HG03442 (cell line): ENCODE measurements at regions not wholly inside any gene's neighbourhood (a gene's known extent, or its start where the extent isn't known, plus 50 kb on each side); places are given as distances from the start of the nearest gene placed in this dataset.

Experiments used
- ATAC-seq: cut with Tn5 transposase; IDR thresholded peaks from one replicate; pipeline ENCODE4 v1.9.1; 2021; ENCODE audit warnings: mild to moderate bottlenecking, moderate library complexity; ENCODE audit not compliant: unreplicated experiment

DNA sequence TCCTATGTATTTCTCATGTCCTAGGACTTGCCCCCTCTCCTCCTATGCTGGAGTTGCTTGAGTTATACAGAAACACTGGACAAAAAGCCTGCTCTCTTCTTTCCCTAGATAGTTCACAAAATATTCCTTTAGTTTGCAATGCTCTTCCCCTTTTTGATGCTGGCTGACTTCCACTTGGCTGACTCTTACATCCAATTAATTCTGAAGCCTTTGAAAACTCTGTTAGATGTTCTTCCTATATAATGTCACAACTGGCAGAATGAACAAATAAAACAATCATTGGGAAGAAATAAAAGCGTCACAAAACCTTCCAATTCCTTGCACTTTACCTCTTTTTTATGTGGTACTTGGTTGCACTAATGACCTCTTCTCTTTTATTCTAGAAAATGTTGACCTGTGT is 253.8 kb upstream of the CITED2 start:
- ATAC-seq, result no peak

DNA sequence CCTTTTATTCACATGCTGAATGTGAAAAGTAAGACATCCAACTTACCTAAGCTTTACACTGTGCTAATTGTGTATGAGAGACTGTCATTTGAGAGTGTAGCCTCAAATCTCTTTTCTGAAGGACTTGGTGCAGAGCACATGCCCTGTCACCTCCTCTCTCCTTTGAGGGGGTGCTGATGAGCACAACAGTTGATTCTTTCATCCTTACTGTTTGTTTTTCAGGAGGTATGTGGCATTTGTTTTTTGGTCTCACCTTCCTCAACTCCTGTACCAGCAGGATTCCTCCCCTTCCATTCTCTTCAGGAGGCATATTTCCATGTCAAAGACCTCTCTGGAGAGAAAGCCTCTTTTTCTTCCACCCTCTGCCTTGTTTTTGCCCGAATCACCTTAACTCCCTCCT is 252.6 kb upstream of the CITED2 start:
- no peak for ATAC-seq

DNA sequence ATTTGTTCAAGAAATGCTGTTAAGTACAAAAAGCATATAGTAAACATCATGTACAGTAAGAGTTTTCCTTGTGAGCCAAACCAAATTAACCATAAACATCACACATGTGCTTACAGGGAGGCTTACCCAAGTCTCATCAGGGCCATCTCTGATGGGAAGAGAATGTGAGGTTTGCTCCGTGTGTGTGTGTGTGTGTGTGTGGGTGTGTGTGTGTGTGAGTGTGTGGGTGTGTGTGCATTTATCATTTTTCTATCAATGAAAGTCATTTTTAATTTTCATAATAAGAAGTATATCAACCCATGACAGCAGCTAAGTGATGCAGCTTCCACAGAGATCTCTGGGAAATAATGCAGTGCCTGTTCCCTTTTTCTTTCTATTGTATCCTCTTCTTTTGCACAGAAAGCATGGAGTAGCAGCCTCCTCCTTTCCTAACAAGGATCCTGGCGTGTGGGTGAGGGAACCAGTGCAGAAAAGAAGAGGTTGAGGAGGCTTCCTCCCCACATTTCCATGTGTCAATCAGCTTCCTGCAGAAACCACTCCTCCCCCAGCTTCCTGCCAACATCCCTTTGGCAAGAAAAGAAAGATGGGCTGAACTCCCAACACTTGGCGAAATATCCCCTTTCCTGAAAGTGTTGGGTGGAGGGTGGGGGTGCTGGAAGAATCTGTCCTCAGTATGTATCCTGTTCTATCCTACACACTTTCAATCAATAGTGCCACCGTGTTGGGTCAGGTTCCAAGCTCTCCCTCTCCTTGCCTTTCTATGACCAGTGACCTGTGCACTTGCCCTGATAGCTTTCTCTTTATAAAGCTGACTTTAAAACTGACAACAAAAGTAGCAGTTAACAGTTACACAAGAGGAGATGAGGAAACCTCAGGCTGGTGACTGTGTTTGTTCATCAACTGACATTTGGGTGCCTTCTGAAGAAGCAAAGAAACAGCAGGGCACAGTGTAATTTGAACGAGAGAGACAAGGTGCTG is 251.8 kb upstream of the CITED2 start:
- ATAC-seq, result no peak

DNA sequence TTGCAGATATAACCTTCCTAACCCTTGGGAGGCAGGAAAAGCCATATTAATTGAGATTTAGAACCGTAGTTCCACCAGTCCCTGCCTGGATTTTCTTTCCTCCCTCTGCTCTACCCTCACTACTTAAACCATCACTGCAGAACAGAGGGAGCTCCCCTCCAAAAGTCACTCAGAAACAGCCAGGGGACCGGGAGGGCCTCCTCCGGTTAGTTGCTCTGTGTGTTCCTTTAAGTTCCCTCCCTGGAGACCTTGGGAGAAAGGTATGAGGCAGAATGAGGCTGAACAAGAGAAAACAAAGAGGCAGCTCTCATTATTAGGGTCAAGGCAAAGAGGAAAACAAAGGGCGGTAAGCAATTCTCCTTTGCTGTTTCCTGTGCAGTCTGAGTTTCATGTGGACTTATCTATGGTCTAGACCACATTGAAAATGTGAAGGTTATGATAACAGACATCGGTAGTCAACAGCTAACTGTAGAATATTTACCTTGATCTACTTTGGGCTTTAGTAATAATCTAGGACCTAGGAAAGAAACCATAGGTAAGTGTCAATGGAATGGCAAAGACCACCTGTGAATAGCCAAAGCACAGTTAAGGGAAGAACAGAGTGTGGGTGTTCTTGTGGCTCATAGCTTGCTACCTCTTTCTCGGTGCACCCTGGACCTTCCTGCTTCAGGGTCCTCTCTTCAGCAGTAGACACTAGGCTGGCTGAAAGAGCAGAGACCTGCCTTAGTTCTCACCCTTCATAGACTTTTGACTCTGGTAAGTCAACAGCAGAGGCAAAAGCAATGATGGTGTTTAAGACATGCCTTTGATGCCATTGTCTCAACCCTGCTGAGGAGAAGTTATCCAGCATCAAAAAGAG is 250.9 kb upstream of the CITED2 start:
- ATAC-seq, result no peak

DNA sequence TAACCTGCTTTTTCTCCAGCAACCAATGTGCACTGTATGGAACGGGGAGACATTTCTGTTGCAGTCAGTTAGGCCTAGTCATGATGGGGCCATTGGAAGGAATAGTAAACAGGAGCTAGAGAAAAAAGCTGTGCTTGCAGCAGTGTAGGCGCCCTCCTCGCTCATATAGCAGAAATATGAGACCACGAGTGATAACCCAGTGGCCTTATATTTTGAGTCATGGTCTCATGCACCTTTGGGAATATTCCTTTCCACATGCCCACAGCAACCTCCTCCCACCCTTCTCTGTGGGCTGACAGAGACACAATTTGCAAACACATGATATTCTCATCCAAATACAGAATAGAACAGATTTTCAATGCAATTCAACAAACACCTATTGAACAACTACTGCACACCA is 248.9 kb upstream of the CITED2 start:
- ATAC-seq, result no peak

DNA sequence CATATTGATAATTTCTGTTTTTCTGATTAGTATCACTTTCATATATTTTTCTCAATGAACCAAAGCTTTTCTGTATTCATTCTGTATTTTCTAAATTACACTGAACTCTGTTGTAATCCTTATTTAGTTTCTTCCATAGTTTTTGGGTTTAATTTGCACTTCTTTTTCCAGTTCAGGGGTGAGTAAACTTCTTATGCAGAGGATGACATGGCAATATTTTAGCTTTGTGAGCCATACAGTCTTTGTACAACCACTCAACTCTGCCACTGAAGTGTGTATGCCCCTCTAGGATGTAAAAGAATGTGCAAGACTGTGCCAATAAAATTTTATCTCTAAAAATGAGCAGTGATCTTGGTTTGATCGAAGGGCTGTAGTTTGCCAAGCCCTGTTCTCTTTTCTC is 239.0 kb upstream of the CITED2 start:
- ATAC-seq, result no peak

DNA sequence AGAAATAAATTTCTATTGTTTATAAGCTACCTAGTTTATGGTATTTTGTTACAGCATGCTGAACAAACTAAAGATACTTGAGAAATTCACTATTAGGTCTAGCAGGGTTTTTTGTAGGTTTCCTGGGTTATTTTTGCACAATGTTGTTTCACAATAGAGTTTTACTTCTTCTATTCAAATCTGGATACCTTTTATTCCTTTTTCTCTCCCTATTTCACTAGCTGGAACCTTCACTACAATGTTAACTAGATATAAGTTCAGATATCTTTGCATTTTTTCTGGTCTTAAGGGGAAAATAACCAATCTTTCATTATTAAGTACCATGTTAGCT is 237.7 kb upstream of the CITED2 start:
- ATAC-seq, result no peak

DNA sequence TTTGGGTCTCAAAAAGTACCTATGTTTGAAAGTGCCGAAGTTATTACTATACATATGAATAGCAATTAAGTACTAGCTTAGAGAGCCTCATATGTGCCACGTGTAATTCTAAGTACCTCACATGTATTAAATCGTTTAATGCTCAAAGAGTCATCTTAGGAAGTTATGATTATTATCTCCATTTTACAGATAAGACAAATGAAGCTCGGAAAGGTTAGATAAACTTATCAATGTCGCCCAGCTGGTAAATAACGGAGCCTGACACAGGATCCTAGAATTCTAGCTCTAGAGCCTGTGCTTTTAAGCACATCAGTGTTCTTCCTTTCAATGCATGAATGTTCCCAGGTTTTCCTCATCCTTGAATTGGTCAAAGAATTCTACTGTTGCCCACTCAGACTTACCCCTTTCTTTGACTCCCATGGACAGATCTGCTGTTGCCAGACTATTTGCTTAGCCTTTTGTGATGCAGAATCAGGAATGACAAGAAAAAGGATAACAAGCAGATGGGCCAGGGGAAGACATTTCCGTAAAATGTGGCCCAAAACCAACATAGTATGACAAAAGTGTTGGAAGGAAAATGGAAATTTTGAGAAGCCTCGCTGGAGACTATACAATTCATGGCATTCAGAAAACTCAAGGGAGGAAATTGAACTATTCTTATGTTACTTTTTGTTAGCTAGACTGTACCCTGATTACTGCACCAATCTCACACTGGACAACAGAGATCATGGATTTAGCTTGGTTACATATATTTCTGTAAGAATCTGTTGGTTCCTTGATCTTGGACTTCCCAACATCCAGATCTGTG is 237.1 kb upstream of the CITED2 start:
- ATAC-seq, result no peak

DNA sequence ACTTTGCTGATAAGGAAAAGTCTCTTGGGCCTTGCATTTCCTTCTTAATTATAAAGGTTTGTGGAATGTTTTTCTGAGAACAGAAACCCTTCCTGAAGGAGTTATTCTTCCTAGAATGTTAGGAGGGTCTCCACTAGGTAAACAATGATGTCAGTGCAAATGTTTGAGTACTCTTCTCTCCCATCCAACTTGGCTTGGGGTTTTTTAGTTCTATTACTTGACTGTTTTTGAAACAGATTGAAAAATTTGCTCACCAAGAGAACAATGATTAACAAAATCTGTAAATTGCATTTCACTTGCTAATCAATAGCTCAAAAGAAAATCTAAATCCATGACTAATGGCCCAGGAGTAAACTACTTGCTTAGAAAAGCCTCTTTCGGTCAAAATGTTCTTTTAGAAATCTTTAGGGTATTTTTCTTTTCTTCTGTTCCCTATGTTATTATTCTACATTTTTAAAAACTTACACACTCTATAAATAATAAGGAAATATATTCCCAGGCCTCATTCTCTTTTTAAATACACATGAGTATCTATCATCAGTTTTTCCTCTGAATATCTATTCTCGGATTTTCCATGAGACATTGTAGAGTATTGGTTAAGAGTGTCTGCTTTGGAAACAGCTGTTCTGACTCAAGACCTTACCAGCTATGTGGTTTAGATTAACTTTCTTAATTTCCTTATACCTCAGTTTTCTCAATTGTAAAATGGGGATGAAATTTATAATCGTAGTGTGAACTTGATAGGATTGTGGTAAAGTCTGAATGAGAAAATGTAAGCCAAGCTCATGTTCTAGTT is 234.2 kb upstream of the CITED2 start:
- no peak for ATAC-seq

DNA sequence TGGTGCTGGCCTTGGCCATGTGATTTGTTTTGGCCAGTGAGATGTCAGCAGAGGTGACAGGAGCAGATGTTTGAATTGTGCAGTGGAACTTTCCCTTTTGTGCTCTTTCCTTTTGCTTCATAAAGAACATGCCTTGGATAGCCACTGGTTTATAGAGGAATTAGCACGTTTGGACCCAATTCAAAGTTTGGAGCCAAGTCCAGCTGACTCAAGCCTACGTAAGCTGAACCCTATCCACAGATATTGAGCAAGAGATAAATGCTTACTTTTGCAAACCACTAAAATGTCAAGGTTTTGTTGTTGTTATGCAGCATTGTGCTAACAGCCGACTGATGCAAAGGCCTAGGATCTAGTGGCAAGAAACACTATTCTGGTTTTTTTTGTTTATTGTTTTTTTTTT is 230.9 kb upstream of the CITED2 start:
- ATAC-seq, result no peak

DNA sequence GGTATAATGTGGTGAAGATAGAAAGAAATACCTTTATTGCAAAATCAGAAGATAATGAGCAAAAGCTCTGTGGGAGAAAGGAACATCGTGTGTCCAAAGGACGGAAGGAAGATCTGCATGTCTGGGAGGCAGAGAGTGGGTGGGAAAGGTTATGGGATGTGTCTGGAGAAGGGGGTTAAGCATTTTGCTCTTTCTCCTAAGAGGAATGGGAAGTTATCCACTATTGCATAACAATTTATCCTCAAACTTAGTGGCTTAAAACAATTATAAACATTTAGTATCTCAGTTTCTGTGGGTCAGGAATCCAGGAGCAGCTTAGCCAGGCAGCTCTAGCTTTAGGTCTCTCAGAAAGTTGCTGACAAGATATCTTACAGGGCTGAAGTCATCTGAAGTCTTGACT is 229.1 kb upstream of the CITED2 start:
- no peak for ATAC-seq

DNA sequence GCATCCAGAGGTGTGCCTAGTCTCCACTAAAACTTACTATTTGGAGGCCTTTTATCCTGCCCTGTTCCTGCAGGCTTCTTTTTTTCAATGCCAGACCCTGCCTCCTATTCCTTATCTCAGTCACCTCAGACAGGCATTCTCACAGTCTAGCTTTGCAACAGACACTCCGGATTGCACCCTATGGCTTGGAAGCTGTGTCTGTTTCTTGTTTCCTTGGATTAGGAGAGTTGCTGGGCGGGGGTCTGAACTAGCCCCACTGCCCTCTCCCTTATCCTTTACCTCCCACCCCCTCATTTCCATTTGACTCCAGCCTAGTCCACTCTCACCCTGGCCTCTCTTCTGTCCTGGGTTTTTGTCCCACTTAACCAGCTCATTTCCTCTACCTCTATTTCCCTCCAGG is 228.1 kb upstream of the CITED2 start:
- no peak for ATAC-seq

DNA sequence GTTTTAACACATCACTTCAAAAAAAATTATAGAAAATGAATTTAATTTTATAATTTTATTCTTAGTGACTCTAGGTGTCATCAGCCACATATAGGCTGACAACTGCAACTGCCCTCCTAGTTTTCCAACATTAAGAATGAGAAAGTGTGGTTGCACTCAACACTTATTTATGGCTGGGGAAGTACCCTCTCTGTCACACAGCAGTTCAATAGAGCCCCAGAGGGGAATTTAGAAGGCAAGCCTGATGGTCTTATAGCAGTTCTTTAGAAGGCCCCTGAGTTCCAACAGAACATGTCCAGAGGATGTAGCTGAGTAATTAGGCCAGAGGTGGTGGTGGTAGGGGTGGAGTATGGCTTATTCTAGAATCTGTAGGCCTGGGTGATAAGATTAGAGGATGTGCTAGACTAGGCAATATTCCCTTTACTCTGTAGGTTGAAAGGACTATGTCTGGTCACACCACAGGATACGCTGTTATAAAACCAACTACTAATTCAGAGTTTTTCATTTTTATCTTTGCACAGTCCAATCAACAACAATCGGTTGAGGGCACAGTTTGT is 226.5 kb upstream of the CITED2 start:
- peak; percentile 99 for ATAC-seq

DNA sequence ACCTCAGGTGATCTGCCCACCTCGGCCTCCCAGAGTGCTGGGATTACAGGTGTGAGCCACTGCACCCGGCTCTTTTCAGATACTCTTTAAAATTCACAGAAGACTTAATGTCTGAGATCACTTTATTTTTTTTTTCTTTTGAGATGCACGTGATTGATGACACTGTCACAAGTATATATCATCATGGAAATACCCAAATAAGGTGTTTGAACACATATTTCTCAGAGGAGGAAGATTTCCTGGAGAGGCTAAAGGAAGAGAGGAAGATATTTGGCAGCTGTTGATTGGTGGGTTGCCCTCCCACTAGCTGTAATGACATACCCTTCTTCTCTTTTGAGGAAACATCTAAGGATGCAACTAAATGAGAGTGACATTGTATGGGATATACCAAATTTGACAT is 225.9 kb upstream of the CITED2 start:
- ATAC-seq, result peak; percentile 1

DNA sequence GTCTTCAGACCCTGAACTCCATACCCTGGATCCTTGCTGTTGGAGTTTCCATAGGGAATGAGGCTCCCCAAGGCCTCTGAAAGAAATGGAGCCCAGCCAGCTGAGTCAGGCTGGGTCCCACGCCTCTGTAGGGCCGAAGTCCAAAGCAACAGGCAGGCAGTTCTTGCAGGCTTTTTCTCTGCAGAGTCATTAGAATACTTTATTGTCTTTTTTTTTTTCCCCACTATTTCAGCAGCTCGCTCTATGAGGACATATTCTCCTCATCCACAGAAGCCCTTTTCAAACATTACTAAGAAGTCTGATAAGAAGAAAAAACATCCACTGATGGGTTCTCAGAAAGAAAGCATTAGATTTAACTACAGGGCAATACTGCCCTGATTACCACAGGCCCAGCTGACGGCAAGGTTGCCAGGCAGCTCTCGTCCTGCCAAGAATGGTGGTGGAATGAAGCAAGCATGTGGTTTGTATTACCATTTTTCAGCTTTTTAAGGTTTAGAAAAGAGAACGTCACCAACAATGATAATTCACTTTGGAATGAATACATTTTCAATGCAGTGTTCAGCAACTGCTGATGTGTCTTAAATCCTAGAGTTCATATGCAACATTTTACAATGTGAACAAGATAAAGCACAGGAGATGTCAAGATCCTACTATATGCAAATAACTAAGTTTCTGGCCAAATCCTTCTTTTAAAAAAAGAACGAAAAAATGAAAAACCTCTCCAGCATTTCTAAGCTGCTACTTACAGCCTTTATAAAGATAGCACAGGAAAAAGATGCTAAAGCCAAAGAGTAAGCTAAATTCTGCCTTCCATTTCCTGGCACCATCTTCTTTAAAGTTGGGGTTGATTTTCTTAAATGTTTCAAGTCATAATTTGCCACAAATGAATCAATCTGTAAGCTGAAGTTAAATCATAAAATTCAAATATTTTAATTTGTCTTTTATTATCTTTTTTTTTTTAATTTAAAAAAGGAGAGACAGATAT is 223.6 kb upstream of the CITED2 start:
- no peak for ATAC-seq

DNA sequence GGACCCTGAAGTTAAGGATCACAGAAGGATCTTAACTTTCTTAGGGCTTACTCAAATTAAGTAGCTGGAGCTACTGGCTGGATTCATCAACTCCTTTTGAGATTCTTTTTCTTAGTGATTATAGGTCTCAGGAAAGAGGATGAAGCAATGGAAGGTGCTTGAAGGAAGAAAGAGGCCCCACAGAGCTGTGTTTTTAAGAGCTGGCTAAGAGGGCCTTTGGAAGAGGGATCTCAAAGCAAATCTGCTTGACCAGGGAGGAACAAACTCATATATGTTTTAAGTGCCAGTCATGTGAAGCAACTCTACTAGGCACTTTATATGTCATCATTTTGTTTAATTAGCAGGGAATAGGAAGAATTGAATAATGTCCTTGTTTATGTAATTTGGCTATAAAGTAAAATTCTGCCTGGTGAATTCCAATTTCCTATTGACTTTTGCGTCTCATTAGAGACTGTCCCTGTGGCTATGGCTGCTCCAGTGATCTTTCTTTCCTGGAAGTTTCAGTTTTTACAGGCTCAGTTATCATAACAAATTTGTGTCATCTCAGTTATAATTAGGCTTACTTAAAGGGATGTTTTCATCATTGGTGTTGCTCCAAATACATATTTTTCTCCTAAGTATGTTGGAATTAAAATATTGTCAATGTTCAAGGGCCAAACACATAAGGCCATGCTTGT is 222.8 kb upstream of the CITED2 start:
- ATAC-seq, result no peak

DNA sequence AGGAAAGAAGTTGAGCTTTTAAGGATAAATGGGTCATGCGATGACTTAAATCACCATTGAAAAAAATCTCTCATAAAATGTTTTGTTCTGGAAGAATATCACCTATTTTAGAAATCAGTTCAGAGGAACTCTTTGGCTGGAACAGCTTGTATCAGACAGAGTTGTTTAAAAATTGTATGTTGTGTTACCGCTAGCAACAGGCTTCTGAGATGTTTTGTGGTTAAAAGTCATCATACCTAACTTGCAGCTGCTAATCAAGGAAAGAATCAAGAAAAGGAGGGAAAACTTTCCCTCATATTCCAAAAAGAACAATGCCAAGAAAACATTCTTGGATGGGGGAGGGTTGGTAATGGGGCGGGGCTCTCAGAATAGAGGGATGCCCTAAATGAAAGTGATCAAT is 220.7 kb upstream of the CITED2 start:
- ATAC-seq, result no peak

DNA sequence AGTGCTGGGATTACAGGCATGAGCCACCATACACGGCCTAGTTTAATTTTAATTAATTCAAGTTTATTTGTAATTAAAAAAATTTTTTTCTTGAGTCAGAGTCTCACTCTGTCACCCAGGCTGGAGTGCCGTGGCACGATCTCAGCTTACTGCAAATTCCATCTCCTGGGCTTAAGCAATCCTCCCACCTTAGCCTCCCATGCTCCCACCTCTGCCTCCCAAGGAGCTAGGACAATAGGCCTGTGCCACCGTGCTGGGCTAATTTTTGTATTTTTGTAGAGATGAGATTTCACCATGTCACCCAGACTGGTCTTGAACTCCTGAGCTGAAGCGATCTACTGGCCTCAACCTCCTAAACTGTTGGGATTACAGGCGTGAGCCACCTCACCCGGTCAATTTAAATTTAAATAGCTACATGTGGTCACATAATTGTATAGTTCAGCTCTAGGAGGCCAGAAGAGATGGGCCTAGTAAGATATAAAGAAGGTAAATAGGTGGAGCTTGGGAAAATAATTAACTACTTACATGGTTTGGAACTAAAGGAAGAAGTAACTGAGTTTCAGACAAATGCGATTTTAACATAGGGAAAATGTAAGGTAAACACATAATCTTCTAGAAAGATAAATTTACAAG is 220.0 kb upstream of the CITED2 start:
- ATAC-seq, result no peak
